ENCODE measurements at regions not wholly inside any gene's neighbourhood (a gene's known extent, or its start where the extent isn't known, plus 50 kb on each side); places are given as distances from the start of the nearest gene placed in this dataset.

DNA sequence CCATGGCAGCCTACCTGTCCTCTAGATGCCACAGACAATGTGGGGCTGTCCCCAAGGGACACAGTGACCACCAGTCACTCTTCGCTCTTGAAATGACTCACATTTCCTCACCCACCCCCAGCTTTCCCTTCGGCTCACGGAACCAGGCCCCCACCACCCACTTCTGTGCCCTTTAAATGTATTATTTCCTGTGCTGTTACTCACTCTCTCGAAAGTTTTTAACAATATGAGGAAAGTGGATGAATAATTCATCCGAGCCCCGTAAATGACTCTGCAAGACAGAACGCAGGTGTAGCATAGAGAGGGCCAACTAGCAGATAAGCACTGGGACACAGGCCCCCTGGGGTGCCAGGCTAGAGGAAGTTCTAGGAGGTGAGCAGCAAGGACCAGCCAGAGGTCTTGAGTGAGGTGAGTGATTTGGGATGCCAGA lies 179.5 kb upstream of the TBL1X start:
- TF ChIP-seq, protein P1, sequence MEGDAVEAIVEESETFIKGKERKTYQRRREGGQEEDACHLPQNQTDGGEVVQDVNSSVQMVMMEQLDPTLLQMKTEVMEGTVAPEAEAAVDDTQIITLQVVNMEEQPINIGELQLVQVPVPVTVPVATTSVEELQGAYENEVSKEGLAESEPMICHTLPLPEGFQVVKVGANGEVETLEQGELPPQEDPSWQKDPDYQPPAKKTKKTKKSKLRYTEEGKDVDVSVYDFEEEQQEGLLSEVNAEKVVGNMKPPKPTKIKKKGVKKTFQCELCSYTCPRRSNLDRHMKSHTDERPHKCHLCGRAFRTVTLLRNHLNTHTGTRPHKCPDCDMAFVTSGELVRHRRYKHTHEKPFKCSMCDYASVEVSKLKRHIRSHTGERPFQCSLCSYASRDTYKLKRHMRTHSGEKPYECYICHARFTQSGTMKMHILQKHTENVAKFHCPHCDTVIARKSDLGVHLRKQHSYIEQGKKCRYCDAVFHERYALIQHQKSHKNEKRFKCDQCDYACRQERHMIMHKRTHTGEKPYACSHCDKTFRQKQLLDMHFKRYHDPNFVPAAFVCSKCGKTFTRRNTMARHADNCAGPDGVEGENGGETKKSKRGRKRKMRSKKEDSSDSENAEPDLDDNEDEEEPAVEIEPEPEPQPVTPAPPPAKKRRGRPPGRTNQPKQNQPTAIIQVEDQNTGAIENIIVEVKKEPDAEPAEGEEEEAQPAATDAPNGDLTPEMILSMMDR (IDR thresholded peaks at IDR 0.05; ENCODE audit: low read length): no peak
- no peak for TF ChIP-seq EZH2 (IDR thresholded peaks at IDR 0.05; ENCODE audit: borderline replicate concordance, low read length)

Measured in OCI-LY1 (cell line).